ENCODE measurements at regions not wholly inside any gene's neighbourhood (a gene's known extent, or its start where the extent isn't known, plus 50 kb on each side); places are given as distances from the start of the nearest gene placed in this dataset.

DNA sequence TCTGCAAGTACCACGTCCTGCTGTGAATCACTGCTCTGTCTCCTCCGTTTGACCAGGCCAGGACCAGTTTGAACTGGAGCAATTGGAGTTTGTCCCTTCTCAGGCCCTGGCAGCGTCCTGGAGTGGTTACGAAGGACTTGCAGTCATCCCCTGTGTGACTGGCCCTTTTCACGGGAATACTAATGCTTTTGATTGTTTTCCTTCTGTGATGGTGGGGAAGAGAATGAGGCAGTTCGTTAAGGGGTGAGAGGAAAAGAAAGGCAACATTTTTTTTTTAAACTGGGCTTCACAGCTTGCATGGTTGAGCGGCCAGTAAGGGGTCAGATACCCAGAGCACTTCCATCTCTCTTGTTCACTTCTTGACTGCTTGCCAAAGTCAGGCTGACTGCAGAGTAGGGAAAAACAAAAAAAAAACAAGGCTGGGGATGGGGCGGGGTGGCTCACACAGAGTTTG lies 153.5 kb upstream of the STK32A start:
- TF ChIP-seq GATA2 (IDR thresholded peaks at IDR 0.05; ENCODE audit: low read depth, low read length), result no peak
- TF ChIP-seq GATA3 (IDR thresholded peaks at IDR 0.05; ENCODE audit: low read depth, low read length), result no peak

DNA sequence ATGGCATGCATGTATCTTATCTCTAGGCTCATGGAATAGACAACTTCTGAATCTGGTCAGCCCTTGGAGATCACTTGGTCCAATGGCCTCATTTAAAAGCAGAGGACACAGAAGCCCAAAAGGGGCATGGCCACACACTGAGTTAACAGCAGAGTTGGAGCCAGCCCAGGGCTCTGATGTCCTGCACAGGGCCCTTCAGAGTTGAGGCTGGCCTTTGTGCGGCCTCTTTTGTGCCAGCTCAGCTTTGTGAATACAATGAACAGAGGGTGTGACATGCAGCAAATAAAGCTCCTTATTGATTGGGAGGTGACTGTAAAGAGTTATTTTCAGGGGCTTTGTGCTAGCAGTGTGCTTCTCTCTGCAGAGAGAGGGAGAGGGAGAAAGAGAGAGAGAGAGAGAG lies 150.1 kb upstream of the STK32A start:
- TF ChIP-seq GATA3 (IDR thresholded peaks at IDR 0.05; ENCODE audit: low read depth, low read length), result no peak
- TF ChIP-seq GATA2 (IDR thresholded peaks at IDR 0.05; ENCODE audit: low read depth, low read length), result no peak

DNA sequence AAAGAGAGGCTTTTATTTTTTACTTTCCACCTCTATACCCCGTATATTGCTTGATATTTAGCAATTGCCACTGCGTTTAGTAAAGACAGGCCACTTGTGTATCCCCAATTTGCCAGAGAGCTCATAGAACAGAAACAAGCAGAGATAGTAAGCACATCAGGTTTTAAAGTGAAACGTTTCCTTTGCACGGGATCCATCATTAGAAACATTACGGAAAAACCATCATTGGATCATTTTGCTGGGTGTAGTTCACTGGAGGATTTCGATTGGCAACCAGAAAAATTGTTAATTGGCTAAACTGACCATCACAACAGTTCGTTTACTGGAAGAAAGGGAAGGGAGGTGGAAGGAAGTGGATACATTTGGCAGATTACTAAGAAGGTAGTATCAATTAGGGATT lies 149.4 kb upstream of the STK32A start:
- no peak for TF ChIP-seq GATA3 (IDR thresholded peaks at IDR 0.05; ENCODE audit: low read depth, low read length)
- TF ChIP-seq GATA2 (IDR thresholded peaks at IDR 0.05; ENCODE audit: low read depth, low read length), result no peak

DNA sequence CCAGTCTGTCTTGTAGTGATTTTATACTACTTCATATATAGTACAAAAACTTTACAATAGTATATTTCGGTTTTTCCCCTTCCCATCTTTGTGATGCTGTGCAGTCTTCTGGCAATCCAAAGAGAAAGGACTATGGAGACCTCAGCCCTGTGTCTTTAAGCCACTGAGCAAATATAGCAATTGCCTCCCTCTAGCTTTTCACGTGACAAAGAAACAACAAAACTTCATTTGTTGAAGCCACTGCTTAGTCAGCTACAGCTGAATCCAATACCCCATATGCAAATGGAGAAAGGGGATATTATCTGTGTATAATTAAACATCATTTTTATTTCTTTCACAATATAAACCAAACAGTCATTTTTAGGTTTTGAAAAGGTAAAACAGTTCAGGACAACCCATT lies 142.8 kb upstream of the STK32A start:
- no peak for TF ChIP-seq GATA3 (IDR thresholded peaks at IDR 0.05; ENCODE audit: low read depth, low read length)
- no peak for TF ChIP-seq GATA2 (IDR thresholded peaks at IDR 0.05; ENCODE audit: low read depth, low read length)

DNA sequence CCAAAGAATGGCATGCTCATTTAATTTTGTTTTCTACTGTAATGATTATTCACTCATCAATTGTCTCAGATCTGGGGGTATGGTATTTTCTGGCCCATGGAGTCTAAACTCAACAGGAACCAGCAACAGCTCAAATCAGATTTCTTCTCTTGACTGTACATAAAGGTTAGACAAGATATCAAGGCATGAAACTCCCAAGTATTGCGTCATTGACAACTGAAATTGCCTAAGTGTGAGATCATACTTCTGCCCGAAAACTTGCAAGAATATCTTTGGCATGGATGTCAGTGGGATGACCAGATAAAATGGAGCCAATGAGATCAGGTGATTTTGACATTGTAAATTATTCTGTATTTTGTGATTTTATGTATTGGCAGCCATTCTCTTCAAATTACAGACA lies 141.7 kb upstream of the STK32A start:
- TF ChIP-seq GATA3 (IDR thresholded peaks at IDR 0.05; ENCODE audit: low read depth, low read length) (no peak), GATA2 (IDR thresholded peaks at IDR 0.05; ENCODE audit: low read depth, low read length) (no peak)

DNA sequence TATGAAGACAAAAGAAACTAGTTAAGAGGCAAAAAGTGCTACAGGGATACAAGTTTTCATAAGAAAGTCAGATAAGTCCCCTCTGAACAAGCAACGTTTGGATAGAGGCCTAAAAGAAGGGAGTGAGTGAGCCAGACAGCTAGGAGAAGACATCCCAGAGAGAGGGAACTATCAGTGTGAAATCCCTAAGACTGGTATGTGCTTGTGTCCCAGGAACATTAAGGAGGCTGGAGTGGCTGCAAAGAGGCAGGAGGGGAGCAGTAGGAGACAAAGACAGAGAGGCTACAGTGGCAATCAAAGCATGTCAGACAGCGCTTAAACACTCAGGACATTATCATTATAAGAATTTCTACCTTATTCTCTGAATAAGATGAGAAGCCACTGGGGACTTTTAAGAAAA lies 139.1 kb upstream of the STK32A start:
- TF ChIP-seq GATA3 (IDR thresholded peaks at IDR 0.05; ENCODE audit: low read depth, low read length) (no peak), GATA2 (IDR thresholded peaks at IDR 0.05; ENCODE audit: low read depth, low read length) (no peak)

DNA sequence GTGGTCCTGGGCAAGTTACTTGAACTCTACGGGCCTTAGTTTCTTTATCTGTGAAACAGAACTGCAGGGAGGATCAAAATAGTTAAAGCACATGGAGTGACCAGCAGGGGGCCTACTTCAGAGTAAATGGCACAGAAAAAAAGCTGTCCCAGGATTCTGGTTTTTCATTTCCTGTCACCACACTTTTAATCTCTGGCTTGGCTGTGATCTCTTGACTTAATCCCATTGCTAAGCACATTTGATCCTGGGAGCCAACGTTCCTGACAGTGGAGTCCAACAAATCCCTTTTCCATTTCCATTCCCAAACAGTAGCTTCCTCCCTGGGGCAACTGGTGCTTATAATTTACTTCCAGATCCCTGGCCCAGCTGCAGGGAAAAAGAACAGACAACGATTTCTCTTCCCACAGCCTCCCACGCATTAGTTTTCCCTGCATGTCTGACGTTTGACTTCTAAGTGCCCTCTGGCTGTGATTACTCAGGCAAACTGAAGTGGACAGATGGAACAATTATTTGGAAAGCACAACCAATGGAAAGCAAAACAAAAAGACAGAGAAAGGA lies 136.5 kb upstream of the STK32A start:
- no peak for TF ChIP-seq GATA2 (IDR thresholded peaks at IDR 0.05; ENCODE audit: low read depth, low read length)
- no peak for TF ChIP-seq GATA3 (IDR thresholded peaks at IDR 0.05; ENCODE audit: low read depth, low read length)

DNA sequence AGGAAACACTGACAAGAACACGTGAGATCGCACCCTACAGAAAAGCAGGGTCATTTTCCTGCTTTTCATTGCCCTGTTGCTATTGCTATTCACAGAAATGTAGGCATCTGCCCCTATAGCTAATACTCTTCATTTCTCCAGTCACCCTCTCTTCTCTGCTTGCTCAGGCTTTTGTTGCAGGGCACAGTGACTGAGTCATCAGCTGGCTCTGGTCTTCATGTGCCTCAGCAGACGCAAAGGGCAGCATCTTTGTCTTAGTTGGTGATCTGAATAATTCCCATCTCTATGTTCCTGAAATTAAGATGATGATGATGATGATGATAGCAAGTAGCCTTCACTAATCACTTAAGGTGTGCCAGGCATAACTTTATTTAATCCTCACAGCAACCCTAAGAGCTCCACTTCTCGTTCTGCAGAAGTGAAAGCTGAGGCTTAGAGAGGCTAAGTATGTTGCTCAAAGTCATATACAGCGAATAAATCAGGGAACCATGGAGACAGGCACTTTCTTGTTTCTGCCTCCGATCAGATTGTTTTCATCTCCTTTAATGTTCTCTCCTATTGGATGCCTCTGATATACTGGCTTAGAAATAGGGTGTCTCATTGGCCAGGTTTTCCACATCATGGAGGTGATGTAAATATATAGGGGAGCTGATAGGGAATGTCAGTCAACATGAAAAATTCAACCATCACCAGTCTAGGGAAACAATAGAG lies 133.0 kb upstream of the STK32A start:
- TF ChIP-seq GATA2 (IDR thresholded peaks at IDR 0.05; ENCODE audit: low read depth, low read length), result no peak
- no peak for TF ChIP-seq GATA3 (IDR thresholded peaks at IDR 0.05; ENCODE audit: low read depth, low read length)

DNA sequence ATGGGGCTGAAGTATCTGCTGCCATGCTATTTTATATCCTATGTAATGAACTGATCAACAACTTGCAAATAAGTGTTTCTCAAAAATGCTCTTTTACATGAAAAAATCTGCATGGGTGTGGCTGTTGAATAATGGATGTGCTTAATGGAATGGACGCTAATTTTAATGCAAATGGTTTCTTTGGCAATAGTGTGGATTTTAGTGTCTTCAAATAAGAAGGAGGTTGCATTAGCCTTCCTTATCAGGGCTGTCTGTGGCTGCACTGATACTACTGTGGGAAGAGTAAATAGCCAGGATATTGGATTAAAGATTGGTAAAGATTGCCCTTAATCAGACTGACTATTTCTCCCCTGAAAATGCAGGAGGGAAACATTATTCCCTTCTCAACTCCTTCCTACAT lies 121.9 kb upstream of the STK32A start:
- TF ChIP-seq GATA2 (IDR thresholded peaks at IDR 0.05; ENCODE audit: low read depth, low read length) (no peak), GATA3 (IDR thresholded peaks at IDR 0.05; ENCODE audit: low read depth, low read length) (no peak)

DNA sequence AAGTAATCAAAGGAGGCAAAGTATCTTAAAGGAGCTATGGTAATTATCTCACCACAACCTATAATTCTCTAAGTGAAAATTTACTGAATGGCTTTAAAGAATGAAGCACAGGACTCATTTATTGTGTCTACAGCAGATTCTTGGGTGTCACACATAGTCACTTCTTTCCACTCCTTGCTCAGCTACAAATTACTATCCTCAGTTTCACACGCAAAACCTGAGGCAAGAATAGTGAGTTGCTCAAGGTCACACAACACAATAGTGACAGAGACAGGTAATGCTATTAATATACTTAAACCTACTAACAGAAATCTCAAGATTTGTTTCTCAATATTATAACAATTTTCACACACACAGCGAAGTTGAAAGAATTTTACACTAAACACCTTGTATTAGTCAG lies 120.9 kb upstream of the STK32A start:
- TF ChIP-seq GATA2 (IDR thresholded peaks at IDR 0.05; ENCODE audit: low read depth, low read length), result no peak
- TF ChIP-seq GATA3 (IDR thresholded peaks at IDR 0.05; ENCODE audit: low read depth, low read length), result no peak

DNA sequence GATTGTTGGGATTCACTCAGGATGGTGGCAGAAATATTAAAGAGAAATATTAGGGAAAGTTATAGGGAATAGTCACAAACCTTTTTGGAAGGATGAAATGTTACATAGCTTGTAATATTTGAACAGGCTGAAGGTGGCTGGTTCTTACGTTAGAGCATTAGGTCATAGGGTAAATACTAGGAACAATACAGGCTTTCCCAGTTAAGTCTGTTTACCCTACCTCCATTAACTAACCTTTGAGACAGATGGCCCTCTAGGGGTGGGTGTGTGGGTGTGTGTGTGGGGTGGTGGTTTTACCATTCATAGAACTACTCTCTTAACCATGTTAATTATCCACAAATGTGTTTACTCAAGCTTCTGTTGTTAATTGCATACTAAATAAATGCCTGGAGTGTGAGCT lies 94.3 kb upstream of the STK32A start:
- TF ChIP-seq GATA2 (IDR thresholded peaks at IDR 0.05; ENCODE audit: low read depth, low read length), result no peak
- TF ChIP-seq GATA3 (IDR thresholded peaks at IDR 0.05; ENCODE audit: low read depth, low read length), result no peak

DNA sequence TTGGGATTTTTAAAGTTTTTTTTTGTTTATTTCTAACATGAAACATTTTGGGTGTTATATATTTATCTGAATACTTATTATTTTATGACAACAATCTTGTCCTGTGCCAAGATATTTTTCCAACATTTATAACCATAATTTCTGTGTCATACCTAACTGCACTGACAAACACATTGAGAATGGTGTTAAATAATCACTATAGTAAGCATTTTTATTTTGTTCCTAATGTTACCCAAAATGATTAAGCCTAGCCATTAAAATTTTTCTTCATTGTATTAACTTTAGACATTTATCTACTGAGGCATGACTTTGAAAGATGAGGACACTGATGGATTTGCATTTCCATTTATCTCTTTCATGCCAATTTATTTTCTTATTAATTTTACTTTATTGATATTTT lies 91.6 kb upstream of the STK32A start:
- no peak for TF ChIP-seq GATA2 (IDR thresholded peaks at IDR 0.05; ENCODE audit: low read depth, low read length)
- no peak for TF ChIP-seq GATA3 (IDR thresholded peaks at IDR 0.05; ENCODE audit: low read depth, low read length)

DNA sequence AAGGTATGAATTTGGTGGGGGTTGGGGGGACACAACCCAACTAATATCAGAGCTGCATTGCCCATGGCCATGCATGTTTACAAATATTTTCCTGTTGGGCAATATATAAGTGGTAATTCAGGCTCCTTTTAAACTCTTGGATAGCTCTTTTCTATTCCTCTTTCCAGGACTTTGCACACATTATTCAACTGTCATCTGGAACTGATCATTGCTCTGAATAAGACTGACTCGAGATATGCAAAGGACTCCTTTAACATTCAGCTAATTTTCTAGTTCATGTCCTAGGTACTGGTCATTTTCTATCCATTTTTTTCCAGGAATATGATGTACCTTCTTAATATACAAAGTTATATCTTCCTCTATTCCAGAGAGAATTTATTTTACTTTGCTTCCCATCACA lies 89.5 kb upstream of the STK32A start:
- TF ChIP-seq GATA3 (IDR thresholded peaks at IDR 0.05; ENCODE audit: low read depth, low read length) (no peak), GATA2 (IDR thresholded peaks at IDR 0.05; ENCODE audit: low read depth, low read length) (no peak)

DNA sequence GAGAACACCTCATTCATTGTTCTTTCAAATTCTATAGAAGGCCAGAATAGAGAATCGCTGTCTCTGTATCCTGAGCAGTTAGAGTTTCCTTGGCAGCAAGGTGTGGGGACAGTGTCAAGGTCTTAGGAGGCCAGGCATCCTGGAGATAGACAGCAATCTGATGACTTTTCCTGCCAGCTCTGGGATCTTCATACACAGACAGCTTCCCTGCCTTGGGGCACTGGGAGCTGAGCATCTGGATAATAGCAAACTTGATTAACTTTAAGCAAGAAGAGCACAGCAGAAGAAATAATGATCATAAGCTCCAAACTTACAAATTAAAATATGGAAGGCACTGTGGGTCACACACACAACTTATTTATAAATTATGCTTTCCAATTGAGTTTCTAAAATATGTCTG lies 86.1 kb upstream of the STK32A start:
- TF ChIP-seq GATA3 (IDR thresholded peaks at IDR 0.05; ENCODE audit: low read depth, low read length) (no peak), GATA2 (IDR thresholded peaks at IDR 0.05; ENCODE audit: low read depth, low read length) (peak; percentile 68)

DNA sequence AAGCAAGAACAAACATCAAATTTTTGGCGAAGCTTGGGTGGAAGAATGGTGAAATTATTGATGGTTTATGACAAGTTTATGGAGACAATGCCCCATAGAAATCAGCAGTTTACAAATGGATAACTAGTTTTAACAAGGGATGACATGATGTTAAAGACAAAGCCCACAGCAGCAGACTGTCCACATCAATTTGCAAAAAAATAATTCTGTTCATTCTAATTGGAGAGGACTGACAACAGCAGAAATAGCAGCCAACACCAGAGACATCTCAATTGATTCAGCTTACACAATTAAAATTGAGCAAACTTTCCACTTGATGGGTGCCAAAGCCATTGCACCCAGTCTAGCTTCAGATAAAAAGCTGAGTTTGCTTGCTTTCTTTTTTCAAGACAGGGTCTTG lies 82.7 kb upstream of the STK32A start:
- TF ChIP-seq GATA2 (IDR thresholded peaks at IDR 0.05; ENCODE audit: low read depth, low read length) (no peak), GATA3 (IDR thresholded peaks at IDR 0.05; ENCODE audit: low read depth, low read length) (no peak)

Data from SH-SY5Y (cell line).